GM23248 (cell line): ENCODE measurements at regions not wholly inside any gene's neighbourhood (a gene's known extent, or its start where the extent isn't known, plus 50 kb on each side); places are given as distances from the start of the nearest gene placed in this dataset.
A peak's percentile ranks its signal among the peaks of the same experiment; 100 is the strongest.

ENCODE experiments used
- DNase-seq: peaks from one replicate; pipeline ENCODE4 v3.0.0-alpha.2; 2015
- H2AFZ ChIP-seq: fragments of 200-600 bp; sonication (generic); 2 replicates; pipeline ENCODE4 v1.6.1; 2016; ENCODE audit warnings: antibody characterized with exemption
- H3F3A ChIP-seq: fragments of 200-600 bp; sonication (generic); 2 replicates; pipeline ENCODE4 v1.6.1; 2016; ENCODE audit warnings: mild to moderate bottlenecking, antibody characterized with exemption, mixed run types; ENCODE audit not compliant: insufficient read depth
- H3K27ac ChIP-seq: fragments of 200-600 bp; sonication (generic); 2 replicates; pipeline ENCODE4 v1.5.1; 2016; ENCODE audit warnings: mild to moderate bottlenecking
- H3K27me3 ChIP-seq: fragments of 200-600 bp; sonication (generic); replicated peaks from 2 replicates; pipeline ENCODE4 v1.6.1; 2016; ENCODE audit warnings: mild to moderate bottlenecking; ENCODE audit not compliant: insufficient read depth
- H3K36me3 ChIP-seq: fragments of 200-600 bp; sonication (generic); 2 replicates; pipeline ENCODE4 v1.6.1; 2016; ENCODE audit warnings: low read depth, mild to moderate bottlenecking
- H3K4me1 ChIP-seq: fragments of 200-600 bp; sonication (generic); 2 replicates; pipeline ENCODE4 v1.6.1; 2016; ENCODE audit warnings: mild to moderate bottlenecking; ENCODE audit not compliant: insufficient read depth
- H3K4me2 ChIP-seq: fragments of 200-600 bp; sonication (generic); one replicate; pipeline ENCODE4 v1.6.1; 2016; ENCODE audit warnings: mild to moderate bottlenecking; ENCODE audit not compliant: unreplicated experiment
- H3K4me3 ChIP-seq: fragments of 200-600 bp; sonication (generic); 2 replicates; pipeline ENCODE4 v1.5.1; 2016; ENCODE audit warnings: mild to moderate bottlenecking
- H3K79me2 ChIP-seq: fragments of 200-600 bp; sonication (generic); 2 replicates; pipeline ENCODE4 v1.6.1; 2016; ENCODE audit warnings: mild to moderate bottlenecking; ENCODE audit not compliant: insufficient read depth
- H3K9ac ChIP-seq: fragments of 200-600 bp; sonication (generic); 2 replicates; pipeline ENCODE4 v1.6.1; 2016; ENCODE audit warnings: mild to moderate bottlenecking
- H3K9me2 ChIP-seq: fragments of 200-600 bp; sonication (generic); 2 replicates; pipeline ENCODE4 v1.6.1; 2016; ENCODE audit warnings: mixed run types, mild to moderate bottlenecking, moderate library complexity; ENCODE audit not compliant: insufficient read depth
- H3K9me3 ChIP-seq: fragments of 200-600 bp; sonication (generic); one replicate; pipeline ENCODE4 v1.6.1; 2017; ENCODE audit warnings: low read depth
- H4K20me1 ChIP-seq: fragments of 200-600 bp; sonication (generic); 2 replicates; pipeline ENCODE4 v1.6.0; 2016; ENCODE audit not compliant: insufficient read depth
- EZH2 ChIP-seq: fragments of 200-600 bp; sonication (generic); IDR thresholded peaks from 2 replicates; pipeline ENCODE4 v1.6.1; 2018; ENCODE audit warnings: antibody characterized with exemption, mild to moderate bottlenecking; ENCODE audit not compliant: insufficient read depth, poor library complexity, severe bottlenecking
- EZH2phosphoT487 ChIP-seq: fragments of 200-600 bp; sonication (generic); IDR thresholded peaks from 2 replicates; pipeline ENCODE4 v1.6.1; 2018; ENCODE audit warnings: antibody characterized with exemption, moderate library complexity, mild to moderate bottlenecking, low read depth; ENCODE audit not compliant: insufficient read depth
- WGBS, 2 experiments: methylation state at CpG; one replicate each; pipeline ENCODE4 v1.1.6; 2015 to 2017; ENCODE audit warnings: low lambda C conversion rate in 2 of 2, low coverage in 1 of 2; ENCODE audit errors: missing lambda C conversion rate in 2 of 2; 5-methylcytosine and 5-hydroxymethylcytosine counted together
- in situ Hi-C: fragments of 300-500 bp; cut with MboI; formaldehyde crosslinking; loops from 2 replicates; pipeline ENCODE4 v1.15.0; 2020

DNA sequence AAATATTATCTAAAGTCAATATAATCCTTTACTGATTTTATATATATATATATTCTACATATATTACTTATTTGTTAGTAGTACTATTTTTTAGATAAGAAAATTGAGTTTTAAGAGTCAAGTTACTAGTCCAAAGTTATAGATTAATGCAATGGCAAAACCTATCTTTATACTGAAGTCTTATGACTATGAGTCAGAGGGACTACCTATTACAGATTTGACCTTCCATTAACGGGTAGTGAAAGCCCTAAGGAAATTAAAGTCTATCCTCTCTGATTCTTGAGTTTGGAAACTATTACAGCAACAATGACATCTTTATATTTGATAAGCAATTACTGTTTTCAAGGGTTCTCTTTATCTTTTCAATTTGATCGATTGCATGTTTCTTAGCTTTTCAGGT is 315.8 kb downstream of the CASP12 start:
- no peak overlapping the region for H2AFZ ChIP-seq
- H3F3A ChIP-seq, result no peaks in the 10 kb centered on the region
- H3K27me3 ChIP-seq, result no peaks in the 10 kb centered on the region
- no peak overlapping the region for H3K4me3 ChIP-seq
- no peak overlapping the region for H3K27ac ChIP-seq
- no peak overlapping the region for H3K4me2 ChIP-seq
- H4K20me1 ChIP-seq, result no peaks in the 10 kb centered on the region
- no peaks in the 10 kb centered on the region for H3K4me1 ChIP-seq
- H3K79me2 ChIP-seq, result no peaks in the 10 kb centered on the region
- WGBS, 2 experiments, result 68 to 71% methylated on average over 2 of the region's 2 CpGs
- in situ Hi-C loops, result no loop called here
- H3K9me3 ChIP-seq, result no peaks in the 10 kb centered on the region
- no peaks in the 10 kb centered on the region for H3K36me3 ChIP-seq
- no peak overlapping the region for H3K9ac ChIP-seq
- DNase-seq, result no peak
- no peaks in the 10 kb centered on the region for H3K9me2 ChIP-seq
- no peak for TF ChIP-seq EZH2
- TF ChIP-seq EZH2phosphoT487, result no peak

DNA sequence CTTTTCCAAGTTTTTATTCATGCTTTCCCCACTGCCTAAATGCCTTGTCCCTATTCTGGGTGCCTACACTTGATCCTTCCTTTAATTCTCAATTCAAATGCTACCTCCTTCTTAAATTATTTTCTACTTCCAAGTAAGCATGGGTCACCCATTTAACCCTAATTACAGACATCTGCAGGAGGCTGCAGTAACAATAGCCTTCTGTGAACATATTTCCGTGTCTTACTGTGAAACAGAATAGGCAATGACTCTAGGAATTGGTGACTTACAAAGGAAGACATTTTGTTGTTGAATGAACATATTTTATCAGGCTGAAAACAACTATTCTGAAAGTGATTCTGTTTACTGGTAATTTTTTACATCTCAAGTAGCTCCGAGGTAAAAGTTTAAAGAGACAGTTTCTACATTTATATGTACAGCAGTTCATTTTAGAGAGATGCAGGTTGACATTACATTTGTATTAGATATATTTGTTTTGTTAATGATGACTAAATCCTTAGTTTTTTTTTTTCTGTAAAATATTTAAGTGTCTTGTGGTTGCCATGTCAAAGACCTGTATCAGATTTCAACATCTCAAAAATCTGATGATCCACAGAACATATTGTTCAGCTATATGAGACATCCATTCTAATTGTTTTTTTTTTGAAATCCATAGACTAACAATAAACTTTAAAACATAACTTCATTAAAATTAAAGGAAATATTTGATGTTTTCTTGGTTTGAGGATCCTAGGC is 316.8 kb downstream of the CASP12 start:
- Histone ChIP-seq H4K20me1 (no peaks in the 10 kb centered on the region), H3K9me3 (no peaks in the 10 kb centered on the region), H3K9me2 (no peaks in the 10 kb centered on the region), H3K4me2 (no peak overlapping the region), H2AFZ (no peak overlapping the region), H3K27me3 (no peaks in the 10 kb centered on the region), H3K4me1 (no peaks in the 10 kb centered on the region), H3K27ac (no peak overlapping the region), H3K4me3 (no peak overlapping the region), H3K9ac (no peak overlapping the region), H3K36me3 (no peaks in the 10 kb centered on the region), H3K79me2 (no peaks in the 10 kb centered on the region), H3F3A (no peaks in the 10 kb centered on the region)
- in situ Hi-C loops, result no loop called here
- TF ChIP-seq EZH2, result no peak
- no peak for TF ChIP-seq EZH2phosphoT487
- WGBS, 2 experiments, result 30 to 45% methylated on average over 2 of the region's 2 CpGs
- DNase-seq, result no peak

- Histone ChIP-seq H3K9me2 (no peaks in the 10 kb centered on the region), H3K27me3 (no peaks in the 10 kb centered on the region), H3K9ac (no peak overlapping the region), H4K20me1 (no peaks in the 10 kb centered on the region), H3K9me3 (no peaks in the 10 kb centered on the region), H3F3A (no peaks in the 10 kb centered on the region), H3K27ac (no peak overlapping the region), H3K79me2 (no peaks in the 10 kb centered on the region), H3K4me2 (no peak overlapping the region), H2AFZ (no peak overlapping the region), H3K4me1 (no peaks in the 10 kb centered on the region), H3K36me3 (no peaks in the 10 kb centered on the region), H3K4me3 (no peak overlapping the region)
- in situ Hi-C loops, result no loop called here
- TF ChIP-seq EZH2 (no peak), EZH2phosphoT487 (no peak)
- DNase-seq, result peak; percentile 29
Observed at GRCh38 chr11:104573441-104573990, 324.7 kb downstream of the CASP12 start.

DNA sequence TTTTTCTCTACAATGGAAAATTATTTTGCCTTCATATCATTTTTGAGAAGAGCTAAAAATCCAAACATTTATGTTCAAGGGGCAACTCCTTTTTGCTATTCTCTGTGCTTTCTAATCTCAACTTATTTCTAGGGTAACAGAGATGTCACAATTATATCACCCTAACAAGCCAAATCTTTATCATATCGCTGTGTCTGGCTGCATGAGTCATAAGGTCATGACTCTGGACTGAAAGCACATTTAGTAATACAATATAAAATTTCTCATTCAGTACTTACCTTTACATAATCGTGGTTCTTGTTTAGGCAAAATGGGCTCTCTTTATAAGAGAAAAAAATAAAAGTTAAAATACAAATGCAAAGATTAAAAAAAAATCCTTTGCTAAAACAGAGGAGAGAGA is 326.0 kb downstream of the CASP12 start:
- Histone ChIP-seq H3K9me2 (no peaks in the 10 kb centered on the region), H3K4me3 (no peak overlapping the region), H3K79me2 (no peaks in the 10 kb centered on the region), H3K27me3 (no peaks in the 10 kb centered on the region), H3K4me1 (no peaks in the 10 kb centered on the region), H2AFZ (no peak overlapping the region), H3K9me3 (peaks cover 4% of the 10 kb centered on the region), H3K9ac (no peak overlapping the region), H3K36me3 (no peaks in the 10 kb centered on the region), H3F3A (no peaks in the 10 kb centered on the region), H3K4me2 (no peak overlapping the region), H3K27ac (no peak overlapping the region), H4K20me1 (no peaks in the 10 kb centered on the region)
- no peak for DNase-seq
- in situ Hi-C loops, result no loop called here
- WGBS, 2 experiments, result 50 to 61% methylated on average over 2 of the region's 2 CpGs
- TF ChIP-seq EZH2phosphoT487, result no peak
- TF ChIP-seq EZH2, result no peak
